GM18909 (cell line): ENCODE measurements at regions not wholly inside any gene's neighbourhood (a gene's known extent, or its start where the extent isn't known, plus 50 kb on each side); places are given as distances from the start of the nearest gene placed in this dataset.
"Not testable (repeated sequence)": the region's sequence is repeated elsewhere in the genome, so short reads cannot be mapped to it uniquely, and the experiment has no call there.

Source experiments
- ATAC-seq: cut with Tn5 transposase; IDR thresholded peaks from one replicate; pipeline ENCODE4 v1.9.1; 2021; ENCODE audit warnings: mild to moderate bottlenecking; ENCODE audit not compliant: unreplicated experiment, poor library complexity

- no peak for ATAC-seq
These were observed 357.0 kb downstream of the LRRC70 start for GRCh38 chr5:62935660-62936059.

- no peak for ATAC-seq
These were observed 355.7 kb downstream of the LRRC70 start for GRCh38 chr5:62934319-62934718.

GRCh38 chr5:62933261-62933660, 354.6 kb downstream of the LRRC70 start:
- ATAC-seq, result no peak

GRCh38 chr5:62931153-62931950, 352.7 kb downstream of the LRRC70 start:
- no peak for ATAC-seq

GRCh38 chr5:62922191-62922590, 343.6 kb downstream of the LRRC70 start:
- no peak for ATAC-seq

- ATAC-seq, result no peak
These were observed 342.2 kb downstream of the LRRC70 start for GRCh38 chr5:62920856-62921255.

GRCh38 chr5:62909326-62909725, 330.7 kb downstream of the LRRC70 start:
- no peak for ATAC-seq

GRCh38 chr5:62902126-62902525, 323.5 kb downstream of the LRRC70 start:
- ATAC-seq, result no peak

- ATAC-seq, result no peak
These were observed 322.4 kb downstream of the LRRC70 start for GRCh38 chr5:62900976-62901375.

GRCh38 chr5:62896121-62896893, 317.7 kb downstream of the LRRC70 start:
- ATAC-seq, result no peak

GRCh38 chr5:62886603-62887315, 308.1 kb downstream of the LRRC70 start:
- ATAC-seq, result no peak

- not testable (repeated sequence) for ATAC-seq
These were observed 258.7 kb downstream of the LRRC70 start for GRCh38 chr5:62837330-62837729.

GRCh38 chr5:62829604-62829986, 251.0 kb downstream of the LRRC70 start:
- no peak for ATAC-seq

- ATAC-seq, result no peak
These were observed 250.4 kb downstream of the LRRC70 start for GRCh38 chr5:62828742-62829603.

GRCh38 chr5:62825623-62826220, 247.1 kb downstream of the LRRC70 start:
- ATAC-seq, result no peak

GRCh38 chr5:62824936-62825335, 246.3 kb downstream of the LRRC70 start:
- ATAC-seq, result no peak

- not testable (repeated sequence) for ATAC-seq
These were observed 238.4 kb downstream of the LRRC70 start for GRCh38 chr5:62817043-62817442.

GRCh38 chr5:62814991-62815390, 236.4 kb downstream of the LRRC70 start:
- no peak for ATAC-seq

- ATAC-seq, result no peak
These were observed 234.1 kb downstream of the LRRC70 start for GRCh38 chr5:62812621-62813255.
